H1 (cell line): ENCODE measurements at regions not wholly inside any gene's neighbourhood (a gene's known extent, or its start where the extent isn't known, plus 50 kb on each side); places are given as distances from the start of the nearest gene placed in this dataset.

Source experiments
- BACH1 ChIP-seq: IDR thresholded peaks from 2 replicates; pipeline ENCODE4 v1.6.1; 2012; ENCODE audit warnings: low read length, improper control_type of control experiment
- CREB1 ChIP-seq: IDR thresholded peaks from 2 replicates; pipeline ENCODE4 v1.6.1; 2012; ENCODE audit warnings: inconsistent platforms
- FOSL1 ChIP-seq: IDR thresholded peaks from 2 replicates; pipeline ENCODE4 v1.6.1; 2011; ENCODE audit warnings: mild to moderate bottlenecking, low read depth, low read length, moderate library complexity; ENCODE audit not compliant: insufficient read depth
- GTF2F1 ChIP-seq: IDR thresholded peaks from 2 replicates; pipeline ENCODE4 v1.6.1; 2012; ENCODE audit warnings: low read depth, low read length, improper control_type of control experiment, borderline replicate concordance
- KDM1A ChIP-seq: fragments of 200-600, 300-600 bp; sonication (generic); IDR thresholded peaks from 2 replicates; pipeline ENCODE4 v1.7.1; 2016; ENCODE audit warnings: mild to moderate bottlenecking, low read length, borderline replicate concordance
- POLR2A ChIP-seq, 2 experiments: IDR thresholded peaks; 1 replicate in 1 of 2; 2 replicates in 1 of 2; pipeline ENCODE4 v1.6.1; 2011; ENCODE audit warnings: low read depth in 2 of 2, low read length in 2 of 2, mild to moderate bottlenecking in 2 of 2; ENCODE audit errors: control extremely low read depth in 1 of 2
- RFX5 ChIP-seq: IDR thresholded peaks from 2 replicates; pipeline ENCODE4 v1.6.1; 2011; ENCODE audit warnings: low read depth, low read length, improper control_type of control experiment, borderline replicate concordance
- SP2 ChIP-seq: IDR thresholded peaks from 2 replicates; pipeline ENCODE4 v1.6.1; 2012; ENCODE audit warnings: mild to moderate bottlenecking, low read length, inconsistent platforms
- TBP ChIP-seq: IDR thresholded peaks from 2 replicates; pipeline ENCODE4 v1.6.1; 2011; ENCODE audit warnings: low read depth, low read length, improper control_type of control experiment

DNA sequence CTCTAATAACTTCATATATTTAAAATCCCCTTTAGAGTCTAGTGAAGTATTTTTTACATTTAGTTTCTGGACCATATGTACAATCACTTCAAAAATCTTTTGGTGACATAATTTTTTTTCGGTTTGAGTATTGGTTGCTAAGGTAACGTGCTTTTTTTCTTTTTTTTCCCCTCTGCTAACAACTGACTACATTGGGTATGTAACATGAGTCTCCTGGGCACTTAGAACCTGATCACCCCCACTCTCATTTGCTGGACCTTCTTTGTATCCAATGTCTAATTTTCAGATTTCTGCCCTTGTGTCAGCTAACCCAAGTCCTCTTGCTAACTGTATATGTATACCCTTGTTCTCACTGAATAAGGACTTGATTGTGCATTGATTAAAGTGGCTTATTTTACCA lies 592.9 kb upstream of the FLRT2 start (continued):
- TF ChIP-seq BACH1 (no peak), GTF2F1 (no peak), TBP (no peak), RFX5 (no peak), KDM1A (no peak), FOSL1 (no peak), CREB1 (no peak), POLR2A (IDR thresholded peaks at IDR 0.05; ENCODE audit: control extremely low read depth in 1 of 2, low read depth in 2 of 2, low read length in 2 of 2) (no peak), SP2 (no peak)
